ENCODE measurements at regions not wholly inside any gene's neighbourhood (a gene's known extent, or its start where the extent isn't known, plus 50 kb on each side); places are given as distances from the start of the nearest gene placed in this dataset.

GRCh38 chr5:30627945-30628344 lies 565.5 kb upstream of the CDH6 start:
- no peak overlapping the region for H3K23ac ChIP-seq (ENCODE audit: low read length in 2 of 2)
- H3K18ac ChIP-seq (ENCODE audit: low read depth in 1 of 2, low read length in 2 of 2): no peak overlapping the region
- H3K27me3 ChIP-seq (ENCODE audit: control insufficient read depth in 1 of 2, insufficient read depth in 1 of 2, low read length in 2 of 2): no peaks in the 10 kb centered on the region
- H3K14ac ChIP-seq (ENCODE audit: low read length in 2 of 2): no peak overlapping the region
- no peak overlapping the region for H2BK15ac ChIP-seq (ENCODE audit: low read depth, poor library complexity, severe bottlenecking)
- peaks cover 23% of the 10 kb centered on the region for H3K9me3 ChIP-seq (ENCODE audit: control insufficient read depth, low read length)
- no peak overlapping the region for H3K4me3 ChIP-seq (ENCODE audit: insufficient read depth in 1 of 2, low read depth in 1 of 2, low read length in 2 of 2)
- H3K4me2 ChIP-seq (ENCODE audit: low read length, poor library complexity, severe bottlenecking): no peak overlapping the region
- H2BK120ac ChIP-seq (ENCODE audit: low read depth, low read length): no peak overlapping the region
- no peaks in the 10 kb centered on the region for H3K79me1 ChIP-seq (replicated peaks; ENCODE audit: low read length, poor library complexity, severe bottlenecking)
- no peak overlapping the region for H3K27ac ChIP-seq (ENCODE audit: low read length, poor library complexity, severe bottlenecking)
- no peaks in the 10 kb centered on the region for H3K4me1 ChIP-seq (ENCODE audit: control insufficient read depth, insufficient read depth, low read depth, low read length)
- H4K8ac ChIP-seq (ENCODE audit: low read length): no peak overlapping the region
- H4K91ac ChIP-seq (ENCODE audit: low read length): no peak overlapping the region
- H2AK5ac ChIP-seq (ENCODE audit: low read length, severe bottlenecking): no peak overlapping the region
- H3K4ac ChIP-seq (ENCODE audit: low read depth in 1 of 2, low read length in 2 of 2): no peak overlapping the region
- DNase-seq: no peak
- no peak overlapping the region for H2BK12ac ChIP-seq (ENCODE audit: low read length in 2 of 2)
- H3K9ac ChIP-seq (ENCODE audit: low read length): no peak overlapping the region
- no peaks in the 10 kb centered on the region for H3K36me3 ChIP-seq (ENCODE audit: control insufficient read depth in 1 of 2, insufficient read depth in 2 of 2, low read depth in 1 of 2, low read length in 2 of 2)
- no peak overlapping the region for H2AFZ ChIP-seq (ENCODE audit: low read depth, low read length)
- H2BK5ac ChIP-seq (ENCODE audit: low read depth, low read length, poor library complexity, severe bottlenecking): no peak overlapping the region

DNA sequence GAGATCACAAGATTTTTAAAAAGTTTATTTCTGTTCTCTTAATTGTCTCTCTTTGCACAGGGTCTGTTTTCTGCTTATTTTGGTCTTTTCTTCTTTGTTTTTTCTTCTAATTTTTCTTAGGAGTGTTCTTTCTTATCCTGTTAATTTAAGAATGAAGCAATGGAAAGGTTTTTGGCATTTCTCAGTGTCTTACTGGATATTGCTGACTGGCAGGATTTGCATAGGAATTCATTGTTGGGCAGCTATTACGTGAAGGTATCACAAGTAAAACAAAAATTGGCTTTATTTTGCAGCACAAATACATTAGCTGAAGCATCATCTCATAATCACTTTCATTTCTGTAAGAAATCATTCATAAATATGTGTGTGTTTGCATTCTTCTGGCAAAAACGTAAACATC lies 566.9 kb upstream of the CDH6 start:
- H3K9ac ChIP-seq (ENCODE audit: low read length): no peak overlapping the region
- H3K14ac ChIP-seq (ENCODE audit: low read length in 2 of 2): no peak overlapping the region
- H3K27me3 ChIP-seq (ENCODE audit: control insufficient read depth in 1 of 2, insufficient read depth in 1 of 2, low read length in 2 of 2): no peaks in the 10 kb centered on the region
- H4K8ac ChIP-seq (ENCODE audit: low read length): no peak overlapping the region
- H2BK15ac ChIP-seq (ENCODE audit: low read depth, poor library complexity, severe bottlenecking): no peak overlapping the region
- H3K4ac ChIP-seq (ENCODE audit: low read depth in 1 of 2, low read length in 2 of 2): no peak overlapping the region
- peaks cover 18% of the 10 kb centered on the region for H3K9me3 ChIP-seq (ENCODE audit: control insufficient read depth, low read length)
- H3K36me3 ChIP-seq (ENCODE audit: control insufficient read depth in 1 of 2, insufficient read depth in 2 of 2, low read depth in 1 of 2, low read length in 2 of 2): no peaks in the 10 kb centered on the region
- WGBS: 75% methylated on average over 1 of the region's 2 CpGs
- DNase-seq: no peak
- H3K4me3 ChIP-seq (ENCODE audit: insufficient read depth in 1 of 2, low read depth in 1 of 2, low read length in 2 of 2): no peak overlapping the region
- no peak overlapping the region for H3K27ac ChIP-seq (ENCODE audit: low read length, poor library complexity, severe bottlenecking)
- H3K4me1 ChIP-seq (ENCODE audit: control insufficient read depth, insufficient read depth, low read depth, low read length): no peaks in the 10 kb centered on the region
- no peak overlapping the region for H2BK120ac ChIP-seq (ENCODE audit: low read depth, low read length)
- H3K18ac ChIP-seq (ENCODE audit: low read depth in 1 of 2, low read length in 2 of 2): no peak overlapping the region
- no peaks in the 10 kb centered on the region for H3K79me1 ChIP-seq (replicated peaks; ENCODE audit: low read length, poor library complexity, severe bottlenecking)
- no peak overlapping the region for H3K4me2 ChIP-seq (ENCODE audit: low read length, poor library complexity, severe bottlenecking)
- no peak overlapping the region for H4K91ac ChIP-seq (ENCODE audit: low read length)
- no peak overlapping the region for H2AK5ac ChIP-seq (ENCODE audit: low read length, severe bottlenecking)
- no peak overlapping the region for H2AFZ ChIP-seq (ENCODE audit: low read depth, low read length)
- no peak overlapping the region for H2BK5ac ChIP-seq (ENCODE audit: low read depth, low read length, poor library complexity, severe bottlenecking)
- no peak overlapping the region for H3K23ac ChIP-seq (ENCODE audit: low read length in 2 of 2)
- no peak overlapping the region for H2BK12ac ChIP-seq (ENCODE audit: low read length in 2 of 2)

GRCh38 chr5:30620481-30621085 lies 572.9 kb upstream of the CDH6 start:
- 71% methylated on average over 2 of the region's 2 CpGs for WGBS
- Histone ChIP-seq H2BK12ac (ENCODE audit: low read length in 2 of 2) (no peak overlapping the region), H3K4me2 (ENCODE audit: low read length, poor library complexity, severe bottlenecking) (no peak overlapping the region), H3K4me3 (ENCODE audit: insufficient read depth in 1 of 2, low read depth in 1 of 2, low read length in 2 of 2) (no peak overlapping the region), H3K9ac (ENCODE audit: low read length) (no peak overlapping the region), H3K27me3 (ENCODE audit: control insufficient read depth in 1 of 2, insufficient read depth in 1 of 2, low read length in 2 of 2) (no peaks in the 10 kb centered on the region), H3K18ac (ENCODE audit: low read depth in 1 of 2, low read length in 2 of 2) (no peak overlapping the region), H2BK5ac (ENCODE audit: low read depth, low read length, poor library complexity, severe bottlenecking) (no peak overlapping the region), H4K8ac (ENCODE audit: low read length) (no peak overlapping the region), H3K23ac (ENCODE audit: low read length in 2 of 2) (no peak overlapping the region), H2AFZ (ENCODE audit: low read depth, low read length) (no peak overlapping the region), H3K4me1 (ENCODE audit: control insufficient read depth, insufficient read depth, low read depth, low read length) (no peaks in the 10 kb centered on the region), H3K4ac (ENCODE audit: low read depth in 1 of 2, low read length in 2 of 2) (no peak overlapping the region), H3K27ac (ENCODE audit: low read length, poor library complexity, severe bottlenecking) (no peak overlapping the region), H4K91ac (ENCODE audit: low read length) (no peak overlapping the region), H3K14ac (ENCODE audit: low read length in 2 of 2) (no peak overlapping the region), H3K36me3 (ENCODE audit: control insufficient read depth in 1 of 2, insufficient read depth in 2 of 2, low read depth in 1 of 2, low read length in 2 of 2) (no peaks in the 10 kb centered on the region), H3K9me3 (ENCODE audit: control insufficient read depth, low read length) (peaks cover 23% of the 10 kb centered on the region), H2BK120ac (ENCODE audit: low read depth, low read length) (no peak overlapping the region), H2BK15ac (ENCODE audit: low read depth, poor library complexity, severe bottlenecking) (no peak overlapping the region), H3K79me1 (replicated peaks; ENCODE audit: low read length, poor library complexity, severe bottlenecking) (no peaks in the 10 kb centered on the region), H2AK5ac (ENCODE audit: low read length, severe bottlenecking) (no peak overlapping the region)
- no peak for DNase-seq

DNA sequence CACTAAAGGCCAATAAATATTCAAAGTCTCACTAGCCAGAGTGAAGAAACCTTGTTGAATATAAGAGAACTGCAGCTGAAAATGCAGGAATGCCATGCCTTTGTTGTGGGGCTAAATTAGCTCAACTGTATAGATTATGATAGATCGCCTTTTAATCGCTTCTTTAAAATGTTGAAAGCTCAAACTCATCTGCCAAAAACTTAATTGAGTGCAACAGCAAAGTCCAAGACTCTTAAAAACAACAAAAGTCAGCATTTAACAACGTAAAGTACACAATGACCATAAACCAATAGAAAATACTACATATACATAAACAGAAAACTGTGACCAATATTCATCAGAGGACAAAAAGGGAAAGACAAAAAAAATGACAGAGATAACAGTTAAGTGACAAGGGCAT lies 585.0 kb upstream of the CDH6 start:
- no peak for DNase-seq
- no peak overlapping the region for H3K4ac ChIP-seq (ENCODE audit: low read depth in 1 of 2, low read length in 2 of 2)
- no peaks in the 10 kb centered on the region for H3K36me3 ChIP-seq (ENCODE audit: control insufficient read depth in 1 of 2, insufficient read depth in 2 of 2, low read depth in 1 of 2, low read length in 2 of 2)
- no peak overlapping the region for H2BK120ac ChIP-seq (ENCODE audit: low read depth, low read length)
- H2AFZ ChIP-seq (ENCODE audit: low read depth, low read length): no peak overlapping the region
- peaks cover 12% of the 10 kb centered on the region for H3K9me3 ChIP-seq (ENCODE audit: control insufficient read depth, low read length)
- WGBS: 72% methylated on average over 3 of the region's 3 CpGs
- H4K91ac ChIP-seq (ENCODE audit: low read length): no peak overlapping the region
- H2BK15ac ChIP-seq (ENCODE audit: low read depth, poor library complexity, severe bottlenecking): no peak overlapping the region
- H3K4me2 ChIP-seq (ENCODE audit: low read length, poor library complexity, severe bottlenecking): no peak overlapping the region
- H3K27me3 ChIP-seq (ENCODE audit: control insufficient read depth in 1 of 2, insufficient read depth in 1 of 2, low read length in 2 of 2): no peaks in the 10 kb centered on the region
- H4K8ac ChIP-seq (ENCODE audit: low read length): no peak overlapping the region
- H3K18ac ChIP-seq (ENCODE audit: low read depth in 1 of 2, low read length in 2 of 2): no peak overlapping the region
- no peak overlapping the region for H3K14ac ChIP-seq (ENCODE audit: low read length in 2 of 2)
- no peak overlapping the region for H3K4me3 ChIP-seq (ENCODE audit: insufficient read depth in 1 of 2, low read depth in 1 of 2, low read length in 2 of 2)
- H2BK5ac ChIP-seq (ENCODE audit: low read depth, low read length, poor library complexity, severe bottlenecking): no peak overlapping the region
- H2BK12ac ChIP-seq (ENCODE audit: low read length in 2 of 2): no peak overlapping the region
- no peaks in the 10 kb centered on the region for H3K4me1 ChIP-seq (ENCODE audit: control insufficient read depth, insufficient read depth, low read depth, low read length)
- no peak overlapping the region for H2AK5ac ChIP-seq (ENCODE audit: low read length, severe bottlenecking)
- H3K23ac ChIP-seq (ENCODE audit: low read length in 2 of 2): no peak overlapping the region
- no peak overlapping the region for H3K27ac ChIP-seq (ENCODE audit: low read length, poor library complexity, severe bottlenecking)
- no peak overlapping the region for H3K9ac ChIP-seq (ENCODE audit: low read length)
- no peaks in the 10 kb centered on the region for H3K79me1 ChIP-seq (replicated peaks; ENCODE audit: low read length, poor library complexity, severe bottlenecking)
